ENCODE measurements at regions not wholly inside any gene's neighbourhood (a gene's known extent, or its start where the extent isn't known, plus 50 kb on each side); places are given as distances from the start of the nearest gene placed in this dataset.

DNA sequence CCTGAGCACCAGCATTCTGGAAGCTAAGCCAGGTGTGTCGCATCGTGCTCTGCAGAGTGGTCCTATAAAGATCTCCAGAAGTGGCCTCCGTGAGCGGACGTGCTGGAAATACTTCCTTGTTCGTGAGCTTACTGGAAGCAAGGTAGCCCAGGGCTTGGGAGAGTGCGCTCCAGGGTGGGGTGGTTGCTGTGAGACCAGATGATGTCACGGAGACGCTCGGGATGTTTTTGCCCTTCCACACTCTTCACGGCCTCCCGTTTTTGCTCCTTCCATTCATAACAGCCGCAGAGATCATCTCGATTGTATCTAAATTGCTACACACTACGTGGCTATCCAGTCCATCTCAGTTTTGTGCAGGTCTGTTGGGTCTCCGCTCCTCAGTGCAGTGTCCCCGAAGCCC lies 373.4 kb downstream of the THBS2 start:
- Histone ChIP-seq H3K4me3 (ENCODE audit: low read length) (no peak overlapping the region), H2AFZ (ENCODE audit: low read length) (no peak overlapping the region), H4K20me1 (ENCODE audit: insufficient read depth, low read length) (no peaks in the 10 kb centered on the region), H3F3A (ENCODE audit: insufficient read depth, low read length) (no peaks in the 10 kb centered on the region), H3K27me3 (replicated peaks; ENCODE audit: insufficient read depth, low read length) (no peaks in the 10 kb centered on the region; the same call in 1 of the 2 replicates), H3K9me2 (replicated peaks; ENCODE audit: insufficient read depth, low read length) (no peaks in the 10 kb centered on the region), H3K79me2 (ENCODE audit: low read length) (no peaks in the 10 kb centered on the region), H3K4me2 (ENCODE audit: low read depth, low read length) (no peak overlapping the region), H3K9ac (ENCODE audit: low read length) (no peak overlapping the region), H3K36me3 (replicated peaks; ENCODE audit: insufficient read depth, low read length) (no peaks in the 10 kb centered on the region), H3K9me3 (replicated peaks; ENCODE audit: insufficient read depth, low read length) (no peaks in the 10 kb centered on the region), H3K4me1 (ENCODE audit: low read length) (no peaks in the 10 kb centered on the region), H3K27ac (ENCODE audit: low read length) (no peak overlapping the region)
- no peak for TF ChIP-seq EZH2phosphoT487 (IDR thresholded peaks at IDR 0.05; ENCODE audit: low read length)
- no peak for TF ChIP-seq EZH2 (optimal IDR thresholded peaks at IDR 0.05; ENCODE audit: low read depth, low read length)
- TF ChIP-seq CTCF (IDR thresholded peaks at IDR 0.05; ENCODE audit: low read length) = no peak
- DNase-seq = no peak

DNA sequence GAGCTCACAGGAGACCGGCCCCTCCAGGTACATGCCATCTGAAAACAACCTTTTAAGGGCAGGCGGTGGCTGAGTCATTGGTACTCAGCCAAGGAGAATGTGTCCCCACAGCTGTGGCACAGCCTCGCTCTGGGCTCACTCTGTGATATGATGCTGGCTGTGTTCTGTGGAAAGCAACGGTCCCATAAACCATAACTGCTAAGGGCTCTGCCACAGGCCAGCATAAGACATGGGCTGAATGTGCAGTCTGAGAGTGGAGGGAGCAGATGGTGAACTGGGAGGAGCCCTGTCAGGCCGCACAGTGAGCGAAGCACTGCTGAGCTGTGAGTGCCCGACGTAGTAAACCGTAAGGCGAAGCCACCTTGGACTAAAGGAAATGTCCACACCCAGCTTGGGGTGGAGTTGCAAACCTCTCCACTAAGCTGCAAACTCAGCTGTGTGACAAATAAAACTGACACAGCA lies 375.8 kb downstream of the THBS2 start:
- Histone ChIP-seq H3K9ac (ENCODE audit: low read length) (no peak overlapping the region), H3K27ac (ENCODE audit: low read length) (no peak overlapping the region), H3K27me3 (replicated peaks; ENCODE audit: insufficient read depth, low read length) (no peaks in the 10 kb centered on the region; the same call in 1 of the 2 replicates), H3K9me3 (replicated peaks; ENCODE audit: insufficient read depth, low read length) (no peaks in the 10 kb centered on the region), H3K36me3 (replicated peaks; ENCODE audit: insufficient read depth, low read length) (no peaks in the 10 kb centered on the region), H3K9me2 (replicated peaks; ENCODE audit: insufficient read depth, low read length) (no peaks in the 10 kb centered on the region), H2AFZ (ENCODE audit: low read length) (no peak overlapping the region), H4K20me1 (ENCODE audit: insufficient read depth, low read length) (no peaks in the 10 kb centered on the region), H3F3A (ENCODE audit: insufficient read depth, low read length) (no peaks in the 10 kb centered on the region), H3K4me1 (ENCODE audit: low read length) (no peaks in the 10 kb centered on the region), H3K4me3 (ENCODE audit: low read length) (no peak overlapping the region), H3K79me2 (ENCODE audit: low read length) (no peaks in the 10 kb centered on the region), H3K4me2 (ENCODE audit: low read depth, low read length) (peak overlapping the region; percentile 12; the same call in 1 of the 2 replicates)
- TF ChIP-seq EZH2phosphoT487 (IDR thresholded peaks at IDR 0.05; ENCODE audit: low read length) (no peak), EZH2 (optimal IDR thresholded peaks at IDR 0.05; ENCODE audit: low read depth, low read length) (no peak), CTCF (IDR thresholded peaks at IDR 0.05; ENCODE audit: low read length) (no peak)
- DNase-seq = peak; percentile 63

- TF ChIP-seq CTCF (IDR thresholded peaks at IDR 0.05; ENCODE audit: low read length) = no peak
- no peak for TF ChIP-seq EZH2 (optimal IDR thresholded peaks at IDR 0.05; ENCODE audit: low read depth, low read length)
- TF ChIP-seq EZH2phosphoT487 (IDR thresholded peaks at IDR 0.05; ENCODE audit: low read length) = no peak
- Histone ChIP-seq H3K36me3 (replicated peaks; ENCODE audit: insufficient read depth, low read length) (no peaks in the 10 kb centered on the region), H4K20me1 (ENCODE audit: insufficient read depth, low read length) (no peaks in the 10 kb centered on the region), H3K4me2 (ENCODE audit: low read depth, low read length) (no peak overlapping the region), H3K27me3 (replicated peaks; ENCODE audit: insufficient read depth, low read length) (no peaks in the 10 kb centered on the region), H3K4me1 (ENCODE audit: low read length) (no peaks in the 10 kb centered on the region), H3K4me3 (ENCODE audit: low read length) (no peak overlapping the region), H3K9me3 (replicated peaks; ENCODE audit: insufficient read depth, low read length) (no peaks in the 10 kb centered on the region), H2AFZ (ENCODE audit: low read length) (no peak overlapping the region), H3K79me2 (ENCODE audit: low read length) (no peaks in the 10 kb centered on the region), H3K9ac (ENCODE audit: low read length) (no peak overlapping the region), H3F3A (ENCODE audit: insufficient read depth, low read length) (no peaks in the 10 kb centered on the region), H3K27ac (ENCODE audit: low read length) (no peak overlapping the region), H3K9me2 (replicated peaks; ENCODE audit: insufficient read depth, low read length) (no peaks in the 10 kb centered on the region)
- DNase-seq = no peak
These were observed 376.7 kb downstream of the THBS2 start for GRCh38 chr6:168876956-168877355.
